ENCODE measurements at regions not wholly inside any gene's neighbourhood (a gene's known extent, or its start where the extent isn't known, plus 50 kb on each side); places are given as distances from the start of the nearest gene placed in this dataset.

GRCh38 chr2:226256237-226256636 lies 543.4 kb downstream of the IRS1 start:
- DNase-seq: no peak

- DNase-seq: no peak
These were observed 548.0 kb downstream of the IRS1 start for GRCh38 chr2:226251661-226252060.

GRCh38 chr2:226247289-226248275 lies 552.0 kb downstream of the IRS1 start:
- no peak for DNase-seq

GRCh38 chr2:226234187-226234586 lies 565.4 kb downstream of the IRS1 start:
- no peak for DNase-seq

- no peak for DNase-seq
These were observed 566.2 kb downstream of the IRS1 start for GRCh38 chr2:226233388-226233787.

- DNase-seq: no peak
These were observed 571.5 kb downstream of the IRS1 start for GRCh38 chr2:226228080-226228479.

- DNase-seq: no peak
These were observed 572.3 kb downstream of the IRS1 start for GRCh38 chr2:226227341-226227740.

- no peak for DNase-seq
These were observed 575.9 kb downstream of the IRS1 start for GRCh38 chr2:226223704-226224103.

GRCh38 chr2:226220511-226220910 lies 579.1 kb downstream of the IRS1 start:
- no peak for DNase-seq

GRCh38 chr2:226217191-226217590 lies 582.4 kb downstream of the IRS1 start:
- DNase-seq: no peak

- DNase-seq: no peak
These were observed 583.0 kb downstream of the IRS1 start for GRCh38 chr2:226216575-226216974.

- no peak for DNase-seq
These were observed 583.6 kb downstream of the IRS1 start for GRCh38 chr2:226215902-226216503.

GRCh38 chr2:226213717-226214116 lies 585.9 kb downstream of the IRS1 start:
- no peak for DNase-seq

GRCh38 chr2:226211439-226211838 lies 588.2 kb downstream of the IRS1 start:
- DNase-seq: no peak

GRCh38 chr2:226208726-226209125 lies 590.9 kb downstream of the IRS1 start:
- DNase-seq: no peak

- no peak for DNase-seq
These were observed 591.9 kb downstream of the IRS1 start for GRCh38 chr2:226207671-226208070.

- DNase-seq: no peak
These were observed 600.1 kb downstream of the IRS1 start for GRCh38 chr2:226199555-226199954.

GRCh38 chr2:226198956-226199355 lies 600.7 kb downstream of the IRS1 start:
- DNase-seq: no peak

- DNase-seq: no peak
These were observed 609.0 kb downstream of the IRS1 start for GRCh38 chr2:226190479-226191252.

GRCh38 chr2:226189061-226189460 lies 610.6 kb downstream of the IRS1 start:
- DNase-seq: no peak

GRCh38 chr2:226187616-226188015 lies 612.0 kb downstream of the IRS1 start:
- DNase-seq: no peak

GRCh38 chr2:226187156-226187555 lies 612.5 kb downstream of the IRS1 start:
- no peak for DNase-seq

GRCh38 chr2:226185616-226186211 lies 613.9 kb downstream of the IRS1 start:
- no peak for DNase-seq
